Immature natural killer cell (primary cell): ENCODE measurements at regions not wholly inside any gene's neighbourhood (a gene's known extent, or its start where the extent isn't known, plus 50 kb on each side); places are given as distances from the start of the nearest gene placed in this dataset.

ENCODE experiments used
- DNase-seq, 3 donors: peaks; one replicate each; pipeline ENCODE4 v3.0.0; 2022; ENCODE audit warnings: mixed read lengths in 1 of 3
- H3K27ac Mint-ChIP-seq, 6 donors: one replicate each; pipeline ENCODE4 v1.8.0; 2020; ENCODE audit warnings: mixed read lengths in 6 of 6, mild to moderate bottlenecking in 5 of 6, inconsistent platforms in 4 of 6, moderate library complexity in 3 of 6
- H3K27me3 Mint-ChIP-seq, 3 donors: one replicate each; pipeline ENCODE4 v1.8.0; 2020 to 2021; ENCODE audit warnings: low read depth in 3 of 3, mild to moderate bottlenecking in 3 of 3, mixed read lengths in 3 of 3, moderate library complexity in 3 of 3, inconsistent platforms in 1 of 3
- H3K36me3 Mint-ChIP-seq, 3 donors: one replicate each; pipeline ENCODE4 v1.8.0; 2020; ENCODE audit warnings: mixed read lengths in 3 of 3, inconsistent platforms in 2 of 3, mild to moderate bottlenecking in 2 of 3
- H3K4me1 Mint-ChIP-seq, 2 donors: one replicate each; pipeline ENCODE4 v1.8.0; 2020; ENCODE audit warnings: inconsistent platforms in 2 of 2, mild to moderate bottlenecking in 2 of 2, mixed read lengths in 2 of 2, moderate library complexity in 1 of 2
- H3K4me3 Mint-ChIP-seq, 5 donors: one replicate each; pipeline ENCODE4 v1.8.0; 2020; ENCODE audit warnings: mild to moderate bottlenecking in 5 of 5, mixed read lengths in 5 of 5, inconsistent platforms in 3 of 5, moderate library complexity in 3 of 5
- H3K9me3 Mint-ChIP-seq, 6 donors: one replicate each; pipeline ENCODE4 v1.8.0; 2020; ENCODE audit warnings: mild to moderate bottlenecking in 6 of 6, mixed read lengths in 6 of 6, inconsistent platforms in 4 of 6, moderate library complexity in 3 of 6

DNA sequence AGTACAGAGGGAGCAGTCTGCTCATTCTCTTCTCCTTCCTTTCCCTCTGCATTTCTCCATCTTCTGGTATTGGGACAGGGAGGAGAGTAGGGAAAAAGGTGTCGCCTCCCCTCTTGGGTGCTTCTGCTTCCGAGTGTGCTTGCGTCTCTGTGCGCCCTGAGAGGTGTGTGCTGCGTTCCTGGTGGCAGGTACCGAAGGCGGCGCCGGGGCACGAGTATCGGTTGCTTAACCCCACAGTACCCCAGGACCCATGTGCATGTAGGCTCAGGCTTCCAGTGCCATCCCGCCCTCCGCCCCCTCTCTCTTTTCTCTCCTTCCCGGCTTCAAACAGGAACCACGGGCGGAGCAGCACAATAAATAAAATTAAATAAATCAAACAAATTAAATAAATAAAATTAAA is 169.3 kb upstream of the GLI3 start:
- Mint-ChIP-seq H3K27me3 (peaks cover 0 to 4% (median 1%) of the 10 kb centered on the region in 3 donors), H3K27ac (no peak overlapping the region), H3K36me3 (no peaks in the 10 kb centered on the region), H3K9me3 (no peaks in the 10 kb centered on the region), H3K4me1 (no peaks in the 10 kb centered on the region), H3K4me3 (no peak overlapping the region)
- DNase-seq: no peak

DNA sequence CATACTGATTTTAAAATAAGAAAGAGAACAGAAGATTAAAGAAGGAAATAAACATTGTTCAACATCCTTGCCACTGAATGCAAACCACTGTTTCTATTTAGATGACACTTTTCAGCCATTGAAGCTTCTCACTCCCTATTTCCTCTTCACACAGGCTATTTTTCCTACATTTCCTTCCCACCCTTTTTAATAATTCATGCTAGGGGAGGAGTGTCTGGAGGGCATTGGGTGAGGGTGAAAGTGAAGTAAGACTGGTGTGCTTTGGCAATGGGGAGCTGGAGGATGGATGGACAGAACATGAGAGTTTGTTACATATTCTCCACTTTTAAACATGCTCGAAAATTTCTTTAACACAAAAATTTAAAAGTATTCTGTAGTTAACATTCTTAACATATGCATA is 168.8 kb upstream of the GLI3 start:
- H3K36me3 Mint-ChIP-seq: no peaks in the 10 kb centered on the region
- no peaks in the 10 kb centered on the region for H3K9me3 Mint-ChIP-seq
- DNase-seq: no peak
- no peak overlapping the region for H3K4me3 Mint-ChIP-seq
- peaks cover 0 to 1% (median under 1%) of the 10 kb centered on the region in 3 donors for H3K27me3 Mint-ChIP-seq
- no peaks in the 10 kb centered on the region for H3K4me1 Mint-ChIP-seq
- H3K27ac Mint-ChIP-seq: no peak overlapping the region

DNA sequence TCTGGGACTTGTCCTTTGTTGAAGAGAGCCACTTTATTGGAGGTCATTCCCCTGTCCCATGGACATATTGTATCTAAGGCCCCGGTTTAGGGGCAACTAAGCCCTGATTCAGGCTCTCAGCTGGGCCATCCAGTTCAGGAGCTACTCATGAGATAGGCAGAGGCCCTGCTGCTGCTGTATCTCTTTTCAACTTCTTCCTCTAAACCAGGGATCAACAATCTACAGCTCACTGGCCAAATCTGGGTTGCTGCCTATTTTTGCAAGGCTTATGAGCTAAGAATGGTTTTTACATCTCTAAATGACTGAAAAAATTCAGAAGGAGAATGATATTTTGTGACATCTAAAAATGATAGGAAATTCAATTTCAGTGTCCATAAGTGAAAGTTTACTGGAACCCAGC is 166.8 kb upstream of the GLI3 start:
- Mint-ChIP-seq H3K9me3 (no peaks in the 10 kb centered on the region), H3K4me1 (no peaks in the 10 kb centered on the region), H3K27ac (no peak overlapping the region), H3K4me3 (no peak overlapping the region), H3K36me3 (no peaks in the 10 kb centered on the region), H3K27me3 (peaks cover 0 to 3% (median 0%) of the 10 kb centered on the region in 3 donors)
- DNase-seq: no peak

DNA sequence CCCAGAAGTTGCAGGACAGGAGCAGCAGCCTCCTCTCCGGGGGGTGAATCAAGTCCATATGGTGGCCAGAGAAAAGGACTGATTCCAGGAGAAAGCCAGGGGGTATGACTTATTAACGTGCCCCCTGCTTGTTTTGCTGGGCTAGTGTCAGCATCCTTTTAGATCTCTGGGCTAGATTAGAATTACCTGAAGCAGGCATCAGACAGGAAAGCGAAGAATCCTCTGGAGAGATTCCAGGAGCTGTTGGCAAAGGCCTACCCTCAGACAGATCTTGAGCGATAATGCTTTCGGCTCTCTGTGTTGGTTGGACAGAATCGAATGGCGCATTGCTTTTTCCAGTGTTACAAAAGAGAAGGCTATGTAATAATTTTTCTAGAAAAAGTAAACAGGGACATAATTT is 164.0 kb upstream of the GLI3 start:
- no peak for DNase-seq
- H3K9me3 Mint-ChIP-seq: no peaks in the 10 kb centered on the region
- no peaks in the 10 kb centered on the region for H3K36me3 Mint-ChIP-seq
- H3K4me3 Mint-ChIP-seq: no peak overlapping the region
- no peaks in the 10 kb centered on the region for H3K4me1 Mint-ChIP-seq
- no peak overlapping the region for H3K27ac Mint-ChIP-seq
- H3K27me3 Mint-ChIP-seq: peaks cover 0 to 3% (median 0%) of the 10 kb centered on the region in 3 donors

DNA sequence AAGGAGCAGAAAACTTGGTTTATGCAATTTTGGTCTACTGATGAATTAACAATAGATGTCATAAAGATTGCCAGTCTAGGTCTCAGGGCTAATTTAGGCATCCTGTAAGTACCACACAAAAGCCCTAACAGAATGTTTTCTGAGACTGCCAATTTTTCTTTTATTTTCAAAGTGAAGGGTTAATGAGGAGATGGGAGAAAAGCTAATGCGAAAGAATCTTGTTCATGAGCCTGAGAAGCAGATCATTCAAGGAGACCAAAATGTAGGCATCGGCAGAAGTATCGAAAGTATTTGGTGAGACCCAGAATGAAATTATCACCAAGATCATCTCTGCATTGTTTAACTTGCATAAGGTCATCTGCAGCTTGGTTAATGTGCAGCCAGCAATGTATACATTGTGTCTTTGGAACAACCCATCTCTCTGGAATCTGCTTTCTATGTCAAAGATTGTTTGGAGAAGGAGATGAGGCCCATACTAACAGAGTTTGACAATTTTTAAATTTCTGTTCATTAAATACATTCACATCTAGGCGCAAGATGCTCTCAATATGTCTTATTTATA is 163.3 kb upstream of the GLI3 start:
- peaks cover 0 to 3% (median 0%) of the 10 kb centered on the region in 3 donors for H3K27me3 Mint-ChIP-seq
- no peaks in the 10 kb centered on the region for H3K36me3 Mint-ChIP-seq
- no peaks in the 10 kb centered on the region for H3K9me3 Mint-ChIP-seq
- no peaks in the 10 kb centered on the region for H3K4me1 Mint-ChIP-seq
- DNase-seq: no peak
- no peak overlapping the region for H3K27ac Mint-ChIP-seq
- no peak overlapping the region for H3K4me3 Mint-ChIP-seq

DNA sequence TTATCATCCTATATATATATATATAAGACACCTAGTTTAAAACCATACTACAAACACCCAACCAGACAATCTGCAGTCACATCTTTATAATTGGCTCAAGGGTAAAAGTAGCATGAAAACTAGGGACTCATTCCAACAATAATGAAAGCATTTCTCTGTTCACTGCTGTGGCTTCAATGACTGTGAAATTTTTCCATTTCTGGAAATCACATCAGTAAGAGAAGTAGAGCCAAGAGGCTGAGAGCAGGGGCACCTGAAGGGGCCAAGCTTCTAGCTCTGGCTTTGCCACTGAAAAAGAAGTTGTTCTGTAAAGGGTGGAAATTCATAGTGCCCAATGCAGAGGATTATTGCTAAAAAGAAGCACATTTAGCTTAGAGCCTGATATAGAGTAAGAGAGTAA is 158.6 kb upstream of the GLI3 start:
- Mint-ChIP-seq H3K27ac (no peak overlapping the region), H3K4me3 (no peak overlapping the region), H3K27me3 (peaks cover 0 to 2% (median 0%) of the 10 kb centered on the region in 3 donors), H3K4me1 (no peaks in the 10 kb centered on the region), H3K9me3 (no peaks in the 10 kb centered on the region), H3K36me3 (no peaks in the 10 kb centered on the region)
- DNase-seq: no peak

DNA sequence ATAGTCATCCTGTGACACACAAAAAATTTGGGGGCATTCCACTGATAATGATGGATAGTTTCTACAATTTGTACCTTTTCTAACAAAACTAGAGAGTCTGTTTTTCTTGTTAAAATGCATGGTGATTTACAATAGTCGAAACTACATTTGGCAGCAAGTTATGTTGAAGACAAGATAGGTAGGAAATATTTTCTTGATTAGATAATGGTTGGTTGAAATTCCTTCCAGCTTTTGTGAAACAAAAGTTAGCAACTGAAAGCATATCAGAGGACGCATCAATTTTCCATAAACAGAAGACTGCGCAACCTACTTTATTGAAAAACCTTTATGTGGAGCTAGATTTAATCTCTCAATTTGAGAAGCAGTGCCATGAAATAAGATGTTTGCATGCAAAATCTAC is 155.8 kb upstream of the GLI3 start:
- Mint-ChIP-seq H3K4me1 (no peaks in the 10 kb centered on the region), H3K36me3 (no peaks in the 10 kb centered on the region), H3K4me3 (no peak overlapping the region), H3K9me3 (no peaks in the 10 kb centered on the region), H3K27me3 (no peaks in the 10 kb centered on the region), H3K27ac (no peak overlapping the region)
- no peak for DNase-seq

DNA sequence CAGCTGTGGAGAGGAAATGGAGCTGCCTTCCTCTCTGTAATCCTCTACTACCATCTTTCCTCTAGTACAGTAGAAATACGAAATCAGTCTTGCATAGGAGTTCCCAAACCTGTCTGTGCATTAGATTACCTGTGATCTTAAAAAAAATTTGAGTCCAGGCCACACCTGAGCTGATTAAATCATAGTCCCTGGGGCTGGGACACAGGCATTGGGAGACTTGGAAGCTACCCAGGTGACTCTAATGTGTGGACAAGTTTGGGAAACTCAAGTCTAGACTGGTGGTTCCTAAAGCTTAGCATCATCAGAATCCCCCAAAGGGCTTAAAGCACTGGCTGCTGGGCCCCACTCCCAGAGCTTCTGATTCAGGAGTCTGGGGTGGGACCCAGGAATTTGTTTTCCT is 152.7 kb upstream of the GLI3 start:
- H3K27me3 Mint-ChIP-seq: no peaks in the 10 kb centered on the region
- DNase-seq: no peak
- H3K4me3 Mint-ChIP-seq: no peak overlapping the region
- no peaks in the 10 kb centered on the region for H3K36me3 Mint-ChIP-seq
- peaks cover 0 to 2% (median 0%) of the 10 kb centered on the region in 6 donors for H3K9me3 Mint-ChIP-seq
- no peaks in the 10 kb centered on the region for H3K4me1 Mint-ChIP-seq
- no peak overlapping the region for H3K27ac Mint-ChIP-seq

DNA sequence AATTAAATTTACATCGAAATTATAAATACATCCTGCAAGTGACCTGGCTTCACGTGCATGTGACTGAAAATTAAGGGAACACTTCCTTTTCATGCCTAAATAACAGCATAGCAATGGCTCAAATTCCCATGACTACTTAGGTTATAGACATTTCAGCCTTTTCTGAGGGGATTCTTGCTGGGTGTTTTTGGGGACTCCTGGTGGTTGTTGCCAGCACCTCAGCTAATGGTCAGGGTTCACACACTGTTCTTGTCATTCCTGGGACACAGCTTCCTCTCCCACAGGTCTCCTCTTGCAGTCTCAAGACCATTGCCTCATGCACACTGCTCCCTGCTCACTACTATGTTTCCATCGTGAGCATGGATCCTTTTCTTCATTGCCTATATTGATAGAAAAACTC is 148.9 kb upstream of the GLI3 start:
- DNase-seq: no peak
- Mint-ChIP-seq H3K36me3 (no peaks in the 10 kb centered on the region), H3K27me3 (peaks cover 0 to 4% (median 0%) of the 10 kb centered on the region in 3 donors), H3K9me3 (peaks cover 0 to 2% (median 0%) of the 10 kb centered on the region in 6 donors), H3K4me3 (no peak overlapping the region), H3K27ac (no peak overlapping the region), H3K4me1 (no peaks in the 10 kb centered on the region)

DNA sequence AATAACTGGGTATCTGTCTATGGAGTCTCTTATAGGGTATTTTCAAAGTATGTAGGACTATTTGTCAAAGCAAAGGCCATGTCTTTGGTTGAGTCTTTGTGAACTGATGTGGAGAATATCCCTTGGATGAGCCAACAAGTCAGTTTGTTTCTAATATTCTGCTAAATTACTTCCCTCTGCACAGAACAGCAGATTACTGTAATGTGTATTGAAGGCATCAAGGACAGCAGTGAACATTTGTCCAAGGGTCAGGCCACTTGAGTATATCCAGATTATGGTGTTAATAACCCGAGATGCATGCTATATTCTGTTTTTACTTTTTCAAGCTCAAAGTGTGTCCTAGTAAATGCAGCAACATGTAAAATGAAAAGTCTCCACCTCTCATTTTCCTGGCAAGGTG is 144.2 kb upstream of the GLI3 start:
- H3K27me3 Mint-ChIP-seq: peaks cover 0 to 8% (median 2%) of the 10 kb centered on the region in 3 donors
- no peak overlapping the region for H3K4me3 Mint-ChIP-seq
- H3K4me1 Mint-ChIP-seq: no peaks in the 10 kb centered on the region
- H3K36me3 Mint-ChIP-seq: no peaks in the 10 kb centered on the region
- H3K9me3 Mint-ChIP-seq: peaks cover 0 to 3% (median 0%) of the 10 kb centered on the region in 6 donors
- DNase-seq: no peak
- H3K27ac Mint-ChIP-seq: no peak overlapping the region

DNA sequence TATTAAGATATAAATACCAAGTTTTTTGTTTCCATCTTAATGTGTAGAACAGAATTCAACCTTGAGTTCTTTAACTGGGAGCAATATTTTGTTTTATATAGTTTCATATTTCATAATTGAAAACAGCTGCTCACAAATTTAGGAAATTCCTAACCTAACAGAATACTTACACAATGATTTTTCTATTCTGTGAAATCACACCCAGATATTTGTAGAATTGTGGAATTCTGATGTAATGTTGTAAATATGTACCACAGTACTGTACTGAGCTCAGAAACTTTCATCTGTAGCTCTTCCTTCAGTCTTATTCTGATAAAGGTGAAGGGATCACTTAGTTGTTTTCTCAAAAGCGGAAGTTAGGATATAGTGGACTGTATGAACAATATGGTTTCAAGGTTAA is 143.4 kb upstream of the GLI3 start:
- no peak overlapping the region for H3K4me3 Mint-ChIP-seq
- no peaks in the 10 kb centered on the region for H3K4me1 Mint-ChIP-seq
- H3K36me3 Mint-ChIP-seq: no peaks in the 10 kb centered on the region
- no peak overlapping the region for H3K27ac Mint-ChIP-seq
- peaks cover 0 to 1% (median 0%) of the 10 kb centered on the region in 6 donors for H3K9me3 Mint-ChIP-seq
- H3K27me3 Mint-ChIP-seq: peaks cover 0 to 8% (median 2%) of the 10 kb centered on the region in 3 donors
- no peak for DNase-seq

DNA sequence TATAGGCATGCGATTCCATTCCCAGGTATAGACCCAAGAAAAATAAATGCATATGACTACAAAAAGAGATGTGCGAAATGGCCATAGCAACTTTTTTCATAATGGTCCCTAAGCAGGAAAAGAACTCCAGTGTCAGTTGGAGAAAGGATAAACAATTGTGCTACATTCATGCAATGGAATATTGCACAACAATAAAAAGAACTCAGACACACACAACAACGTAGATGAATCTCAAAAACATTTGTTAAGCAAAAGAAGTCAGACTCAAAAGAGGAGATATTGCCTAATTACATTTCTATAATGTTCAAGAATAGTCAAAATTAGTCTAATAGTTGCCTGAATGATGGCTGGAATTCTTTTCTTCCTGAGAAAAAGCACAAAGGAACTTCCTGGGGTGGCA is 141.1 kb upstream of the GLI3 start:
- no peak for DNase-seq
- Mint-ChIP-seq H3K4me1 (no peaks in the 10 kb centered on the region), H3K27me3 (peaks cover 0 to 8% (median 3%) of the 10 kb centered on the region in 3 donors), H3K9me3 (peaks cover 0 to 6% (median 0%) of the 10 kb centered on the region in 6 donors), H3K36me3 (no peaks in the 10 kb centered on the region), H3K27ac (no peak overlapping the region), H3K4me3 (no peak overlapping the region)

DNA sequence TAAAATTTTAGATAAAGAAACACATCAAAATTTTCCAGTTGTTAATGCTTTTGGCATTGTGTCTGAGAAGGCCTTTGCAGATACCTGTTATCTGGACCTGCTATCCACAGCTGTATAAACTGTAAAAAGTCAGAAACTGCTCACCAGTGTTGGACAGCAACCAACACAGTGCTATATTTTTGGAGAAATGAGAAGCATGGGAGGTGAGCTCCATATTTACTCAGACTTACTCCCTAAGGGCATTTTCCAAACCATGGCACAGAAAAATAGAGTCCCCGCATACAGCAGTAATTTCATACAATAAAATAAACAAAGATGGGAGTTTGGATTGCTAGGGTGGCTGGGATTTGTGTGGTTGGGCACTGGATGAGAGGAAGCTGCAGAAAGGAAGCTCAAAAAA is 136.3 kb upstream of the GLI3 start:
- DNase-seq: no peak

DNA sequence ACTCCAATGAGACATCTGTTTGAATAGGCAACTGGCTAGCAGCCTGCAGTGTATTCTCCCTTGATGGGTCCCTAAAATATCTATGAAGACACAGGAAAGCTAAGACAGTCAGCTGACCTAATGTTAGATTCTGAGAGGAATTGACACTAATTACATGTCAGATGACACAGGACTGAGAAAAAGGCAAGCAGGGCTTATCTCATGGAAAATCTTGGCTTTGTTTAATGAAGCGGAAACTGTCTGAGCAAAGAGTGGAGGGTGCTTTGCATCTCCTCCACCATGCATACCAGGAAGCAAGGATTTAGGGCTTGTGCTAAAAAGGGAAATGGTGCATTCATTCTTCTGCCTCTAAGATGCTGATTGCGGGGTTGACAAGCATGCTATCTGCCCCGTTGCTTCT is 135.5 kb upstream of the GLI3 start:
- no peaks in the 10 kb centered on the region for H3K4me1 Mint-ChIP-seq
- H3K36me3 Mint-ChIP-seq: peaks cover 0 to 4% (median 0%) of the 10 kb centered on the region in 3 donors

More for the DNA sequence above, 136.3 kb upstream of the GLI3 start:
- Mint-ChIP-seq H3K36me3 (peaks cover 0 to 3% (median 0%) of the 10 kb centered on the region in 3 donors), H3K4me1 (no peaks in the 10 kb centered on the region), H3K9me3 (peaks cover 0 to 13% (median 4%) of the 10 kb centered on the region in 6 donors), H3K27ac (no peak overlapping the region), H3K4me3 (no peak overlapping the region), H3K27me3 (peaks cover 0 to 8% (median 4%) of the 10 kb centered on the region in 3 donors)

DNA sequence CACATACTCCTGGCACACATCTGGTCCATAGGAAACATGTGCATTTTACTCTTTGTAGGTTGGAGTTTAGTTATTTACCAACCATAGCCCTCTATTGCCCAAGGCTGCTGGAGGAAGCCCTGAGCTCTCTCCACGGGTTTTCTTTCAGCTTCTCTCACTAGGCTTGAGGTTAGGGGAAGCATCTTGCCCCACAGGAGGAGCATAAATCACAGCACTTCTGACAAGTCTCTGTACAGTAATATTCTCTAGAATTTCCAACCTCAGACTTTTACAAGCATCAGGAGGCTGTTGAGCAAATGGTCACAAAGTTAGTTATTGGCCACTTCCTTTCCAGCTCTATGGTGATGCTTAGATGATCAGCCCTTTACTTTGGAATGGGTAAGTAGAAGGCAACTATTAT is 122.9 kb upstream of the GLI3 start:
- Mint-ChIP-seq H3K27me3 (peaks cover 0 to 2% (median 2%) of the 10 kb centered on the region in 3 donors), H3K4me1 (no peaks in the 10 kb centered on the region), H3K4me3 (no peak overlapping the region), H3K27ac (no peak overlapping the region), H3K9me3 (peaks cover 2 to 16% (median 6%) of the 10 kb centered on the region in 6 donors), H3K36me3 (no peaks in the 10 kb centered on the region)
- DNase-seq: no peak

More for the DNA sequence above, 135.5 kb upstream of the GLI3 start:
- no peak overlapping the region for H3K4me3 Mint-ChIP-seq
- peaks cover 3 to 13% (median 8%) of the 10 kb centered on the region in 6 donors for H3K9me3 Mint-ChIP-seq
- H3K27me3 Mint-ChIP-seq: peaks cover 0 to 10% (median 4%) of the 10 kb centered on the region in 3 donors
- no peak for DNase-seq
- H3K27ac Mint-ChIP-seq: no peak overlapping the region
